Endometrium (tissue), 2 donors: ENCODE measurements at regions not wholly inside any gene's neighbourhood (a gene's known extent, or its start where the extent isn't known, plus 50 kb on each side); places are given as distances from the start of the nearest gene placed in this dataset.

ENCODE experiments used
- FAIRE-seq: peaks from 2 replicates; lab custom pipeline; 2012; peaks lifted over from hg19 to GRCh38; lab: Jason Lieb, UNC
- donor health status: control.
- donor health status: control.

GRCh38 chr13:27014406-27015359 lies 156.9 kb downstream of the USP12 start:
- no peak for FAIRE-seq

- no peak for FAIRE-seq
Observed at GRCh38 chr13:27012482-27013197, 159.0 kb downstream of the USP12 start.

- FAIRE-seq: no peak
Observed at GRCh38 chr13:27011661-27012060, 159.9 kb downstream of the USP12 start.

- no peak for FAIRE-seq
Observed at GRCh38 chr13:27008733-27009132, 162.9 kb downstream of the USP12 start.

- FAIRE-seq: no peak
Observed at GRCh38 chr13:27007166-27007565, 164.4 kb downstream of the USP12 start.

- FAIRE-seq: no peak
Observed at GRCh38 chr13:27006519-27007161, 165.0 kb downstream of the USP12 start.

- no peak for FAIRE-seq
Observed at GRCh38 chr13:27005976-27006518, 165.6 kb downstream of the USP12 start.

- no peak for FAIRE-seq
Observed at GRCh38 chr13:27005556-27005955, 166.1 kb downstream of the USP12 start.

GRCh38 chr13:27004866-27005265 lies 166.7 kb downstream of the USP12 start:
- FAIRE-seq: no peak

- no peak for FAIRE-seq
Observed at GRCh38 chr13:27004326-27004725, 167.3 kb downstream of the USP12 start.

GRCh38 chr13:27001705-27002104 lies 169.9 kb downstream of the USP12 start:
- no peak for FAIRE-seq

GRCh38 chr13:27000686-27001085 lies 170.9 kb downstream of the USP12 start:
- no peak for FAIRE-seq

GRCh38 chr13:26999499-26999898 lies 172.1 kb downstream of the USP12 start:
- no peak for FAIRE-seq

- no peak for FAIRE-seq
Observed at GRCh38 chr13:26998292-26998691, 173.3 kb downstream of the USP12 start.

GRCh38 chr13:26996965-26997752 lies 174.5 kb downstream of the USP12 start:
- FAIRE-seq: no peak

- FAIRE-seq: no peak
Observed at GRCh38 chr13:26995159-26995558, 176.5 kb downstream of the USP12 start.

GRCh38 chr13:26993780-26994179 lies 177.8 kb downstream of the USP12 start:
- no peak for FAIRE-seq

GRCh38 chr13:26992951-26993719 lies 178.5 kb downstream of the USP12 start:
- no peak for FAIRE-seq

- no peak for FAIRE-seq
Observed at GRCh38 chr13:26991508-26992181, 180.0 kb downstream of the USP12 start.
